WTC11 (cell line): ENCODE measurements at regions not wholly inside any gene's neighbourhood (a gene's known extent, or its start where the extent isn't known, plus 50 kb on each side); places are given as distances from the start of the nearest gene placed in this dataset.

Source experiments
- CREM ChIP-seq: sonication (generic); formaldehyde crosslinking; IDR thresholded peaks from 2 replicates; pipeline ENCODE4 v1.8.1; 2022; ENCODE audit warnings: mild to moderate bottlenecking, missing genetic modification reagents, moderate library complexity
- ESRRA ChIP-seq: sonication (generic); formaldehyde crosslinking; IDR thresholded peaks from 2 replicates; pipeline ENCODE4 v1.8.1; 2022; ENCODE audit warnings: mild to moderate bottlenecking, missing genetic modification reagents, borderline replicate concordance
- FOXK1 ChIP-seq: sonication (generic); formaldehyde crosslinking; IDR thresholded peaks from 2 replicates; pipeline ENCODE4 v1.8.0; 2022; ENCODE audit warnings: mild to moderate bottlenecking, moderate library complexity, missing genetic modification reagents
- GABPB1 ChIP-seq: sonication (generic); formaldehyde crosslinking; IDR thresholded peaks from 2 replicates; pipeline ENCODE4 v1.8.1; 2023; ENCODE audit warnings: mild to moderate bottlenecking, missing genetic modification reagents
- NFYB ChIP-seq: sonication (generic); formaldehyde crosslinking; conservative IDR thresholded peaks from 2 replicates; pipeline ENCODE4 v1.8.0; 2022; ENCODE audit warnings: low read depth, missing genetic modification reagents
- NR2C2 ChIP-seq: sonication (generic); formaldehyde crosslinking; IDR thresholded peaks from 2 replicates; pipeline ENCODE4 v1.8.0; 2022; ENCODE audit warnings: mild to moderate bottlenecking, missing genetic modification reagents
- TCF7 ChIP-seq: sonication (generic); formaldehyde crosslinking; IDR thresholded peaks from 2 replicates; pipeline ENCODE4 v1.8.0; 2022; ENCODE audit warnings: mild to moderate bottlenecking, low read depth, missing genetic modification reagents, moderate library complexity
- ZNF138 ChIP-seq: sonication (generic); formaldehyde crosslinking; conservative IDR thresholded peaks from 2 replicates; pipeline ENCODE4 v1.8.1; 2022; ENCODE audit warnings: mild to moderate bottlenecking, moderate library complexity, missing genetic modification reagents
- ZNF423 ChIP-seq: fragments of 250-450 bp; sonication (Bioruptor Pico); IDR thresholded peaks from 2 replicates; pipeline ENCODE4 v2.1.2; 2022; ENCODE audit warnings: mild to moderate bottlenecking, moderate library complexity
- TF ChIP-seq, protein P1 (sequence below): fragments of 200-600 bp; IDR thresholded peaks from 2 replicates; pipeline ENCODE4 v1.8.0; 2022; ENCODE audit warnings: antibody characterized with exemption
- TF ChIP-seq, protein P2 (sequence below): sonication (generic); formaldehyde crosslinking; IDR thresholded peaks from 2 replicates; pipeline ENCODE4 v1.8.1; 2023; ENCODE audit warnings: mild to moderate bottlenecking, missing genetic modification reagents
- TF ChIP-seq, protein P3 (sequence below): sonication (generic); formaldehyde crosslinking; IDR thresholded peaks from 2 replicates; pipeline ENCODE4 v1.8.1; 2023; ENCODE audit warnings: mild to moderate bottlenecking, missing genetic modification reagents, borderline replicate concordance
- TF ChIP-seq, protein P4 (sequence below): sonication (generic); formaldehyde crosslinking; IDR thresholded peaks from 2 replicates; pipeline ENCODE4 v1.8.1; 2022; ENCODE audit warnings: mild to moderate bottlenecking, moderate library complexity, missing genetic modification reagents

DNA sequence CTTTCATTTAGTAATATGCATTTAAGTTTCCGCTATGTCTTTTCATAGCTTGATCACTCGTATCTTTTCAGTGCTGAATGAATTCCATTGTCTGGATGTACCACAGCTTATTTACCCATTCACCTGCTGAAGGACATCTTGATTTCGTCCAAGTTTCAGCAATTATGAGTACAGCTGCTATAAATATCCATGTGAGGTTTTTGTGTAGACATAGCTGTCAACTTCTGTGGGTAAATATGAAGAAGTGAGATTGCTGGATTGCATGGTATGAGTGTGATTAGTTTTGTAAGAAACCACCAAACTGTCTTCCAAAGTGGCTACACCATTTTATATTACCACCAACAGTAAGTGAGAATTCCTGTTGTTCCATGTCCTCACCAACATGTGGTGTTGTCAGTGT lies 79.2 kb upstream of the STMND1 start:
- TF ChIP-seq CREM (CRISPR knock-in tag) (no peak), TCF7 (CRISPR knock-in tag) (no peak), GABPB1 (CRISPR knock-in tag) (no peak), NR2C2 (CRISPR knock-in tag) (no peak), ESRRA (CRISPR knock-in tag) (no peak), ZNF138 (CRISPR knock-in tag) (no peak), NFYB (no peak), ZNF423 (no peak), FOXK1 (CRISPR knock-in tag) (no peak)
- TF ChIP-seq, protein P1, sequence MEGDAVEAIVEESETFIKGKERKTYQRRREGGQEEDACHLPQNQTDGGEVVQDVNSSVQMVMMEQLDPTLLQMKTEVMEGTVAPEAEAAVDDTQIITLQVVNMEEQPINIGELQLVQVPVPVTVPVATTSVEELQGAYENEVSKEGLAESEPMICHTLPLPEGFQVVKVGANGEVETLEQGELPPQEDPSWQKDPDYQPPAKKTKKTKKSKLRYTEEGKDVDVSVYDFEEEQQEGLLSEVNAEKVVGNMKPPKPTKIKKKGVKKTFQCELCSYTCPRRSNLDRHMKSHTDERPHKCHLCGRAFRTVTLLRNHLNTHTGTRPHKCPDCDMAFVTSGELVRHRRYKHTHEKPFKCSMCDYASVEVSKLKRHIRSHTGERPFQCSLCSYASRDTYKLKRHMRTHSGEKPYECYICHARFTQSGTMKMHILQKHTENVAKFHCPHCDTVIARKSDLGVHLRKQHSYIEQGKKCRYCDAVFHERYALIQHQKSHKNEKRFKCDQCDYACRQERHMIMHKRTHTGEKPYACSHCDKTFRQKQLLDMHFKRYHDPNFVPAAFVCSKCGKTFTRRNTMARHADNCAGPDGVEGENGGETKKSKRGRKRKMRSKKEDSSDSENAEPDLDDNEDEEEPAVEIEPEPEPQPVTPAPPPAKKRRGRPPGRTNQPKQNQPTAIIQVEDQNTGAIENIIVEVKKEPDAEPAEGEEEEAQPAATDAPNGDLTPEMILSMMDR, result no peak
- TF ChIP-seq, protein P2, sequence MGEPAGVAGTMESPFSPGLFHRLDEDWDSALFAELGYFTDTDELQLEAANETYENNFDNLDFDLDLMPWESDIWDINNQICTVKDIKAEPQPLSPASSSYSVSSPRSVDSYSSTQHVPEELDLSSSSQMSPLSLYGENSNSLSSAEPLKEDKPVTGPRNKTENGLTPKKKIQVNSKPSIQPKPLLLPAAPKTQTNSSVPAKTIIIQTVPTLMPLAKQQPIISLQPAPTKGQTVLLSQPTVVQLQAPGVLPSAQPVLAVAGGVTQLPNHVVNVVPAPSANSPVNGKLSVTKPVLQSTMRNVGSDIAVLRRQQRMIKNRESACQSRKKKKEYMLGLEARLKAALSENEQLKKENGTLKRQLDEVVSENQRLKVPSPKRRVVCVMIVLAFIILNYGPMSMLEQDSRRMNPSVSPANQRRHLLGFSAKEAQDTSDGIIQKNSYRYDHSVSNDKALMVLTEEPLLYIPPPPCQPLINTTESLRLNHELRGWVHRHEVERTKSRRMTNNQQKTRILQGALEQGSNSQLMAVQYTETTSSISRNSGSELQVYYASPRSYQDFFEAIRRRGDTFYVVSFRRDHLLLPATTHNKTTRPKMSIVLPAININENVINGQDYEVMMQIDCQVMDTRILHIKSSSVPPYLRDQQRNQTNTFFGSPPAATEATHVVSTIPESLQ (CRISPR knock-in tag), result no peak
- TF ChIP-seq, protein P3, sequence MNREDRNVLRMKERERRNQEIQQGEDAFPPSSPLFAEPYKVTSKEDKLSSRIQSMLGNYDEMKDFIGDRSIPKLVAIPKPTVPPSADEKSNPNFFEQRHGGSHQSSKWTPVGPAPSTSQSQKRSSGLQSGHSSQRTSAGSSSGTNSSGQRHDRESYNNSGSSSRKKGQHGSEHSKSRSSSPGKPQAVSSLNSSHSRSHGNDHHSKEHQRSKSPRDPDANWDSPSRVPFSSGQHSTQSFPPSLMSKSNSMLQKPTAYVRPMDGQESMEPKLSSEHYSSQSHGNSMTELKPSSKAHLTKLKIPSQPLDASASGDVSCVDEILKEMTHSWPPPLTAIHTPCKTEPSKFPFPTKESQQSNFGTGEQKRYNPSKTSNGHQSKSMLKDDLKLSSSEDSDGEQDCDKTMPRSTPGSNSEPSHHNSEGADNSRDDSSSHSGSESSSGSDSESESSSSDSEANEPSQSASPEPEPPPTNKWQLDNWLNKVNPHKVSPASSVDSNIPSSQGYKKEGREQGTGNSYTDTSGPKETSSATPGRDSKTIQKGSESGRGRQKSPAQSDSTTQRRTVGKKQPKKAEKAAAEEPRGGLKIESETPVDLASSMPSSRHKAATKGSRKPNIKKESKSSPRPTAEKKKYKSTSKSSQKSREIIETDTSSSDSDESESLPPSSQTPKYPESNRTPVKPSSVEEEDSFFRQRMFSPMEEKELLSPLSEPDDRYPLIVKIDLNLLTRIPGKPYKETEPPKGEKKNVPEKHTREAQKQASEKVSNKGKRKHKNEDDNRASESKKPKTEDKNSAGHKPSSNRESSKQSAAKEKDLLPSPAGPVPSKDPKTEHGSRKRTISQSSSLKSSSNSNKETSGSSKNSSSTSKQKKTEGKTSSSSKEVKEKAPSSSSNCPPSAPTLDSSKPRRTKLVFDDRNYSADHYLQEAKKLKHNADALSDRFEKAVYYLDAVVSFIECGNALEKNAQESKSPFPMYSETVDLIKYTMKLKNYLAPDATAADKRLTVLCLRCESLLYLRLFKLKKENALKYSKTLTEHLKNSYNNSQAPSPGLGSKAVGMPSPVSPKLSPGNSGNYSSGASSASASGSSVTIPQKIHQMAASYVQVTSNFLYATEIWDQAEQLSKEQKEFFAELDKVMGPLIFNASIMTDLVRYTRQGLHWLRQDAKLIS, result no peak
- TF ChIP-seq, protein P4, sequence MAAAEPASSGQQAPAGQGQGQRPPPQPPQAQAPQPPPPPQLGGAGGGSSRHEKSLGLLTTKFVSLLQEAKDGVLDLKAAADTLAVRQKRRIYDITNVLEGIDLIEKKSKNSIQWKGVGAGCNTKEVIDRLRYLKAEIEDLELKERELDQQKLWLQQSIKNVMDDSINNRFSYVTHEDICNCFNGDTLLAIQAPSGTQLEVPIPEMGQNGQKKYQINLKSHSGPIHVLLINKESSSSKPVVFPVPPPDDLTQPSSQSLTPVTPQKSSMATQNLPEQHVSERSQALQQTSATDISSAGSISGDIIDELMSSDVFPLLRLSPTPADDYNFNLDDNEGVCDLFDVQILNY (CRISPR knock-in tag), result no peak
